HG03469 (cell line): ENCODE measurements at regions not wholly inside any gene's neighbourhood (a gene's known extent, or its start where the extent isn't known, plus 50 kb on each side); places are given as distances from the start of the nearest gene placed in this dataset.

Experiments used
- ATAC-seq: cut with Tn5 transposase; IDR thresholded peaks from one replicate; pipeline ENCODE4 v1.9.1; 2021; ENCODE audit warnings: mild to moderate bottlenecking, moderate library complexity, moderate number of reproducible peaks; ENCODE audit not compliant: unreplicated experiment

DNA sequence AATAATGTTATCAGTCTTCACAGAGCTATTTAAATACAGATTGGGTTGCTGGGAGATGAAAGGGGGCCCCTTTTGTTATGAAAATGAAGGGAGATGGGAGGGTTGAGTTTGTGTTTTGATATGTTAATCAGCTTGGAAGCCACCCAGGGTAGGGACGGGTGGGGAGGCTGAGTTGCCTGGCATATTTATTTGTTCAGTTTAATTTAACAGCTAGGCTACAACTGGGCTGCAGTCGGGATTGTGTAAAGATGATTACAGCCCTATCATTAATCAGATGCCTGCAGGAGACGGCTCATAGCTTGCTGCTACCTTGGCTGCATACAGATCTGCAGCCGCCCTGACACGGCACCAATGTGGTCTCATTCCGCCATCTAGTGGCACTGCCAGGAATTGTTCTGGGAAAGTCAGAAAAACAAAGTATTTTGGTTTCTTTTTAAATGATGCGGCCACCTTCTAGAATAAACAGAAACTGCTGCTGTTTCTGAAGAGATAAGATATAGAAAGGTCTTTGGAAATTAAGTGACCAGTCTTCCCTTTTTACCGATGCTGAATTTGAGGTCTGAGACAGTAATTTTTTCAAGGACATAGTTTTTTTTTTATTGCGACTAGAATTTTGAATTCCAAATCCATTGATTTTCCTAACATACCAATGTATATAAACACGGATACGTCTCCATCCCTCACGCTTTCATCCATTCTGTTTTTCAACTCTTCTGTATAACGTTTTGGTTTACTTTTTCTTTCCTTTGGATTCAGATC lies 458.0 kb upstream of the ASIC2 start:
- no peak for ATAC-seq

DNA sequence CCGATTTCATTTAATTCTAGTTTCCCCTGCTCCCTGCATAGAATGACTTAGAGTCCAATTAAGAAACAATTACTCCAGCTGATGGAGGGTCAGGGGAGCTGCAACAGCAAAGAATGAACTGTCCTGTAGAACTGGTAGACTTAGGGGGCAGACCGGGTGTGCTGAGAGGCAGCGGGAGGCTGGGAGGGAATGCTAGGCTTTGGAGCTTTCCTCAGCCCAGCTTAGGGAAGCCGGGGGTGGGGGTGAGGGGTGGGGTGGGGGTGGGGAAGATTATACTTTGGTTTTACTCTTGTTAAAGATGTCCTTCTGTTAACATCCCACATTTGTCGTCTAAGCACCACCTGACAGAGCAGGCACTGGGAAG lies 458.6 kb upstream of the ASIC2 start:
- ATAC-seq, result no peak

DNA sequence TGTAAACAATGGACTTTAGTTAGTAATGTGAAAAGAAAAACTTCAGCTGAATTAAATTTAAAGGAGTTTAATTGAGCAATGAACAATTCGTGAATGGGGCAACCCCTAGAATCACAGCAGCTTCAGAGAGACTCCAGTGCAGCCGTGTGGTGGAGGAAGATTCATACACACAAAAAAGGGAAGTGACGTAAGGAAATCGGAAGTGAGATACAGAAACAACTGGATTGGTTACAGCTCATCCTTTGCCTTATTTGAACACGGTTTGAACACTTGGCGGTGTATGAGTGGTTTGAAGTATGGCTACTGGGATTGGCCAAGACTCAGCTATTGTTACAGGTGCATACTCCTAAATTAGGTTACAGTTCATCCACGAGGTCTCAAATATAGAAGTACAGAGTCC lies 460.4 kb upstream of the ASIC2 start:
- ATAC-seq, result no peak

GRCh38 chr17:33756021-33756420 lies 462.9 kb upstream of the ASIC2 start:
- no peak for ATAC-seq

DNA sequence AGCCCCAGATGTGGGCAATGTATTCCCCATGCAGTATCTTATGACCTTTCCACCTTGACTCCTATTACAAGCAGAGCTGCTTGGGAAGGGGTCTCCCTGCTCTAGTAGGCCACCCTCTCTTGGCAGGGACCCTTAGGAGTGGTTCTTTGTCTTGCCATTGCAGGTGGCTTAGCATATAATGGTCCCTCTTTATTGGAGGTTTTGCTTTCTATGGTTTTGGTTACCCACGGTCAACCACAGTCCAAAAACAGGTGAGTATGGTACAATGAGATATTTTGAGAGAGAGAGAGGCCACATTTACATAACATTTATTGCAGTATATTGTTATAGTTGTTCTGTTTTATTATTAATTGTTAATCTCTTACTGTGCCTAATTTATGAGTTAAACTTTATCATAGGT lies 472.8 kb upstream of the ASIC2 start:
- ATAC-seq, result no peak

GRCh38 chr17:33766721-33767120 lies 473.6 kb upstream of the ASIC2 start:
- ATAC-seq, result no peak

DNA sequence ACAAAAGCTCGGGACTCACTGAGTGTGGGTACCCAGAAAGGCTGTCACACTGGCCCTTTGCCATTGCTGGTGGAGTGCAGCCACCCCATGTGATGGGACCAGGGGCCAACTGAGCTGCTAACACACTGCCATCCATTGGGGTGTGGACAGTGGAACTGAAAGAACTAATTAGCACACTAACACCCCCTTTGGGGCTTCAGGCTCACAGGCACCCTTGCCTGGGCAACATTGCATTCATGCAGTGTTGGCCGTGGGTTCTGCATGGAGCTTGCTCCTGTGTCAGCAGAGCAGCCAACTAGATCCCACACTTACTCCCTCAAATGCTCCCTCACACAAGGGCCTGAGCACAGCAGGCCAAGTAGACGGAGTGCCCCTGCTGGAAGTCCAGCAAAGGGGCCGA lies 476.0 kb upstream of the ASIC2 start:
- ATAC-seq, result no peak

DNA sequence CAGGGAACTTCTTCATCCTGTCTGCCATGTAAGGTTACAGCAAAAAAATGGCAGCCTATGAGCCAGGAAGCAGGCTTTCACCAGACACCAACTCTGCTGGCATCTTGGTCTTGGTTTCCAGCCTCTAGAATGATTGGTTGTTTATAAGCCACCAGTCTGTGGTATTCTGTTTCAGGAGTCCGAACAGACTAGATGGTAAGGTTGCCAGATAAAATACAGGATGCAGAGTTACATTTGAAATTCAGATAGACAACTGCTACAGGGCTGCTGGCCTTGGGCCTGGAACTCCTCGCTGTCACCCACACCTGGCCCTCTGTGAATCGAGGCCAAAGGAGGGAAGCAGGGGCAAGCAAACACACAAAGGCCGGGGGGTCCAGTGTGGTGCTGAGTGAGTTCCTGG lies 478.8 kb upstream of the CCL2 start:
- no peak for ATAC-seq

GRCh38 chr17:33776903-33777302 lies 478.2 kb upstream of the CCL2 start:
- no peak for ATAC-seq

DNA sequence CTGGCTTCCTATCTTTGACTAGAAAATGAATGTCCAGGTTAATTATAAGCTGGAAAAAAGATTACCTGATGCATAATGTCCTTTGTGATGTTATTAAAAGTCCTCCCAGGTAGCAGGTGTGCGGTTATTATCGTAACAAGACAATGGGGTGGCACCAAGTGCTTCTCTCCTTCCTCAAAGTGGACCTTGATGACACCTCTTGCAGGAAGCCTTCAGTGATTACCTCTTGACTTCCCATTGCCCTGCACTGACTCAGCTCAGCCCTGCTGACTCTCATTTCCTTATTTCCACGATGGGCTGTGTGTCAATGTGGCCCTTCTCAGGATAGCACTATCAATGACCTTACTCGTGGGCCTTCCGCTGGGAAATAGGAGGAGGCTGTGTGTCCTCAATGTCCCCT lies 477.4 kb upstream of the CCL2 start:
- no peak for ATAC-seq

DNA sequence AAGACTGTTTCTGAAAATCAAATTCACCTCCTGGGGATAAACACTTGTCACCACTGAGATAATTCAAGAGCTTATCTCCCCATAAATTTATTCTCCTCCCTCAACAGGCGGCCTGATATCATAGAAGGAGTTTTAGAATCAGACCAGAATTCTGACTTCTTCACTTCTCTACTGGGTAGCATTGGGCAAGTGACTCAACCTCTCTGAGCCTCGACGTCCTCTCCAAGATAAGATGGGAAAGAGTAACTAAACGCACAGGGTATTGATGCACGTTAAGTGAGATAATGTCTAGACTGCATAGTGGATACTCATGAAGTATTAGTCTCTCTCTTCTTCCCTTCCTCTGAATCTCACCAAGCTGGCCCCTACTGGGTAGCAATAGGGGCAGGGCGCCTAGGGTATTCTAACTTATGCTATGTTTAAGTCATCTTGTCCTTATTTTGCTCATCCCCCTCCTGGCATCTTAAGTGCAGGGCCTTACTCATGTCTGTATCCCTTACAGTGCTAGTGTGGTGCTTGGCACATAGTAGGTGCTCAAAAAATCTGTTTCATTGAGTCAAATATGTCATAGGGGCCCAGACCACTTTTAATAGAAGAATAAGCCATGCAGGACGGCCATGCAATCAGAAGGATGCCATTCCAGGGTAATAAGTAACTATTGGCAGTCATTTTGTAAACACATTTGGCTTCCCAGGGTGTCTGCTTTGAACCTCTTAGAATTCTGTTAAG lies 476.4 kb upstream of the CCL2 start:
- no peak for ATAC-seq

DNA sequence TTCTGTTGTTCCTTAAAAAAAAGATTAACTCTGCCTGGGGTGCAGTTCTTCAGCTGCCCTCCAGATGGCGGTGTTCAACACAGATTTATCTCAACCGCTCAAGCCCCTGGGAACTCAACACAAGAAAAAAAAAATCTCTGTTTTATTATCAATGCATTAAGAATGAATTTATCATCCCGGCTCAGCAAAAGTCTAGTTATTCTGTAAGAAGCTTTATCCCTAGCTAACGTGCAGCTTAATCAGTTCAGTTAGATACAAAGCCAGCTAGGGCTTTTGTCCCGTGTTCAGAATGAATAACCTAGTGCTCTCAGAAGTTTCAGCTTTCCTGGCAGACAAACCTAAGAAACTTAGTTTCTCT lies 475.9 kb upstream of the CCL2 start:
- ATAC-seq, result no peak

GRCh38 chr17:33785281-33785680 lies 469.8 kb upstream of the CCL2 start:
- ATAC-seq, result no peak

DNA sequence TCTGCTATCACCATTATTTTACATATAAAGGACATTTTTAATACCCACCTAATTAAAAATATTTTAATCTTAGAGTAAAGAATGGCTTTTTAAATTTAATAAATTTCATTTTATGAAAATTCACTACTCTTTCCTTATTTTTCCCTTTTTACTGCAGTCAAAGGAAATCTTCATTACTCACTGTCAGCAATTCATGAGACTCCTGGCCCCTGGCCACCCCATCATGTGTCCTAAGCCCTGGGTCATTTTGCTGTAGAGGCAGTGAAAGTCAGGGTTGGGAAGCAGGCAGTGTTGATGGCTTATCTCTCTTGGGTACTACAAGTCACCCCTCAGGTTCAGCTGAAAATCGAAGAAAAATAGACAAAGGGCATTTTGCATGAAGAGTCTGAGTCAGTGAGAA lies 468.6 kb upstream of the CCL2 start:
- ATAC-seq, result no peak

- ATAC-seq, result no peak
Observed at GRCh38 chr17:33789658-33790057, 465.4 kb upstream of the CCL2 start.

DNA sequence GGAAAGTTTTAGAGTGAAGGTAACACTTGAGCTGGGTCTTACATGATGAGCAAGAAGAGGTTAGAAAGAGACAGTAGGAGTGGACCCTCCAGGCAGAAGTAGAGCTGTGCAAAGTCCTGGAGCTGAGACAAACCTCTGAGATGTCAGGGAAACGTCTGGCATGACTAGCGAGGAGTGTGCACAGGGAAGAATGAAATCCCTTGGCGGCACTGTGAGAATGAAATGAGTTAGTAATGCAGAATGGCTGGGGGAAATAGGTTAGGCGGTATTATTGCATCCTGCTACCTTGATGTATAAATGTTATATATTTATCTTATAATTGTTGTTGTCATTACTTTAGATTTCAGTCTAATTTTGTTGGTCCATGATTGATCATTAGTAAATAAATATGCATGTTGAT lies 457.9 kb upstream of the CCL2 start:
- ATAC-seq, result no peak

- no peak for ATAC-seq
Observed at GRCh38 chr17:33798308-33798707, 456.8 kb upstream of the CCL2 start.

- no peak for ATAC-seq
Observed at GRCh38 chr17:33802349-33803198, 452.5 kb upstream of the CCL2 start.

DNA sequence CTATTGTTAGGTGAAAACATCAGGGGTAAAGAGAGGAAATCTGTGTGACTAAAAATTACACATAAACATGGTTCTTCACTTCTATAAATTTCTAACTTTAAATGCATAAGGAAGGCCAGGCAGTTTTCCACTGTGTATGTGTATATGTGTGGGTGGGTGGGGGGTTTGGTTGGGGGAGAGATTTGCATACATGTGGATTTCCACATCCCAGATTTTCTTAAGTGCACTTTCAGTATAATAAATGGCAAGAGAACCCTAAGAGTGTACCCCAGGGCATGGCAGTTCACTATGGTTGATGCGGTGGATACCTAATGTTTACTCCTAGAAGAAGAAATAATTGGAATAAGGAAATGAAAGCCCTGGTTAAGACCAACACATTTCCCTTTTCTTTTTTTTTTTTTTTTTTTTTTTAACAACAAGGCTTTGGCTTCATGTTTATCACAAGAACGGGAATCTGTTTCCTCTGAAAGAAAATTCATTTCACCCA lies 451.8 kb upstream of the CCL2 start:
- ATAC-seq, result no peak

- ATAC-seq, result no peak
Observed at GRCh38 chr17:33803686-33804085, 451.4 kb upstream of the CCL2 start.

GRCh38 chr17:33804401-33804800 lies 450.7 kb upstream of the CCL2 start:
- ATAC-seq, result no peak

DNA sequence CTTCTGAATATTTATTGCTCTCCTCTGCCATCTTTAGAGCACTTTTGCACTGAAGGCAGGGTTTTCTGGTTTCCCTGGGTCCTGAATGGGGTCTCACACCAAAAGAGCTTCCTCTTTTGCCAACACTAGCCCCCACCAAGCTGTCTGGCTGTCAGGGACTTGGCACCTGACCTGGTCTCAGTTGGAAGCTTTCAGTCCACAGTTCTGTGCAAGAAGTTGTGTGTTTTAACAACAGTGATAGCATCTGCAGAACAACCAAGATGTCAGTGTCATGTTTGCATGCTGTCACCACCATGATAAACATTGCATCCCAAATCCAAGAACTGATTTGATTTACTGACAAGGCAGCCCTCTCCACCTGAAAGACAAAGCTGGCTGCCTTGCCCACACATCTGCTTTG lies 448.5 kb upstream of the CCL2 start:
- ATAC-seq, result no peak
